GM12872 (cell line): ENCODE measurements at regions not wholly inside any gene's neighbourhood (a gene's known extent, or its start where the extent isn't known, plus 50 kb on each side); places are given as distances from the start of the nearest gene placed in this dataset.

Experiments used
- CTCF ChIP-seq: IDR thresholded peaks from 3 replicates; pipeline ENCODE4 v1.5.1; 2011; ENCODE audit warnings: low read depth, mild to moderate bottlenecking, low read length, moderate library complexity; ENCODE audit not compliant: insufficient read depth

DNA sequence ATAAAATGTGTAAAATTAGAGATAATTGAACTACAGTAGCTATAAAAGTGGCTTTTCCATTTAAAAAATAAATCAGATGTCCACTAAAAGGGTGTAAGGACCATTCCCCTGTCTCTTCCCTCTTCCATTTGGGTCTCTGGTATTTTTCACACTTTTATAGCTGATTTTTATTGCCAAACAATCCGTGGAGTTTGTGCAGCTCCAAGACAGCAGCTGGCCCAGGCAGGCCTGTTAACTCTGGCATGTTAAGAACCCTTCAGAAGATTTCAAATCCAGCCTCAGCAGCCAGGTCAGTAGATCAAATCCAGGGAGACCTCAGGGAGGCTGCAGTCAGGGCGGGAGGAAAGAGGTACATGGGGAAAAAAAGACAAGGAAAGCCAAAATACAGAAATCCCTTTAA lies 827.1 kb upstream of the FANCL start:
- no peak for TF ChIP-seq CTCF

DNA sequence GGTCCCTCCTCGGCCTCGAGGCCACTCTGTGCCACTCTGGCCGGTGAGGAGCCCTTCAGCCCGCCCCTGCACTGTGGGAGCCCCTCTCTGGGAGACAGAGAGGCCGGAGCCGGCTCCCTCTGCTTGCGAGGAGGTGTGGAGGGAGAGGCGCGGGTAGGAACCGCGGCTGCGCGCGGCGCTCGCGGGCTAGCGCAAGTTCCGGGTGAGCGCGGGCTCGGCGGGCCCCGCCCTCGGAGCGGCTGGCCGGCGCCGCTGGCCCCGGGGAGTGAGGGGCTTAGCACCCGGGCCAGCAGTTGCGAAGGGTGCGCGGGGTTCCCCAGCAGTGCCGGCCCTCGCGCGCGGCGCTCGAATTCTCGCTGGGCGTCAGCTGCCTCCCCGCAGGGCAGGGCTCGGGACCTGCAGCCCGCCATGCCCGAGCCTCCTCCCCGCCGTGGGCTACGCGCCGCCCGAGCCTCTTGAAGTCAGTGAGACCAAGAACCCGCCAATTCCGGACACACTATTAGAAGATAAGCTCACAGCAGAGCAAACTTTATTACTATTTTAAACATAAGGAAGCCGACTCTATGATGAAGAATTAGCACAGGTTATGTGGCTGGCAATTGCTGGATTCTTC lies 825.8 kb upstream of the FANCL start:
- TF ChIP-seq CTCF, result no peak

DNA sequence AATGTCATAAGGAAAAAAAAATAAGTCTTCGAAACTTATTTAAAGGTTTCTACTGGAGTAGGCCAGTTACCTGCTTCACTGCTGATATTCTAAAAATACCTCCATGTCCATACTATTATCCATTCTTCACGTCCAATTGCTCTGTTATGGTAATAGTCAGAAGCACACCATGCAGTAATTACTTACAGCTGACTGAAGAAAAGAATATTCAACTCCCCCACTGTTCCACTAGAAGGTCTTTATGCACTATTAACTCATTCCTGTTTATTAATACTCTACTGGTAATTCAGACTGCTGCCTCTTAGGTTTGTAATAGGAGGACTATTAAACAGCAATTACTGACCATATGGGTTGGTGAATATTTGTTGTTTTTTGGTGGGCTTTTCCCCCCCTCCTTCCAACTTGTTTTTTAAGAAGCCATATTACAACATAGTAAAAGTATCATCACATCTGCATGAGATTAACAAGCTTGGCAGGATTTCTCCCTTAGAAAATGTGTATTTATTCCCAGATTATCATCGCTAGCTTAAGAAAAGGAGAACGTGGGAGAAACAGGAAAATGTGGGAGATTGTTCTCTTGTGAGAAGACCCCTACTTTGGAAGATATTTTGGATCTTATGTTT lies 806.4 kb upstream of the FANCL start:
- no peak for TF ChIP-seq CTCF

DNA sequence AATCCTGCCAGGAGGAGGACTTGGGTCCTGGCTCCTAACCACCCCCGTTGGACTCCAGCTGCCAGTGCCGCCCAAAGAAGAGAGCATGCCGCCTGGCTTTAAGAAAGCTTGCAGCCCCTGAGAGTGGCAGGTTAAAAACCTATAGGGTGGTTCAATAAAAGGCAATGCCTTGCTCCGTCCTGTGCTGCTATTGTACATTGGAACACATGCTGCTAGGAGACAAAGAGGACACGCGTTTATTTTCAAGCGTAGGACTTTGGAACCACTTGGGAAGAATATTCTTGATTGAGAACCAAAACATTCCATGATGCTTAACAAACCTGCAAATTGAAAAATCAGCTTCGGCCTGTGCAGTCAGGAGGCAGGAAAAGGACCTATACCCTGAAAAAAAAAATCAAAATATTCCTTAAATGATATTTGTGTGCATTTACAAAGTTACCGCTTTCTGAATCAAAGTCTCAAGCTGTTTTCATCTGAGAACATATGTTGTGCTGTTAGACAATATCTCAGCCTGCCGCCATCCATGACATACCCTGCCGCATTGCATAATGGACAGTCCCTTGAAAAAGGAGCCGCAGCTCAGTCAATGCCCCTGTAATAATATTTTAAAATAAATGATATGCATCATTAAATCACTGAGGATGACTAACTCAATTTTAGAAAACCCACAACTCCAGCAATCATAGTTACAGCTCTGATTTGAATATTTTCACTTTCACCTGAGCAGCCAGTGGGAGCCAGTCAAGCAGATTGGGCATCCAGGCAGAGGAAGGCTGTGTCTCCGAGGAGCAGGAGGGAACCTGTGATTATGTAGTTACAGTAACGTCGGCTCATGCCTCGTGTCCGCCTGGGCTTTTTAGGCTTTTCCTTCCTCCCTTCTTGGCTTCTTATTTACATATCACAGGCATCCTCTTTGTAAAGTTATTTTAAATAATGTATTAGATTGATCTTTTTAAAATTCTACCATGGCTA lies 805.6 kb upstream of the FANCL start:
- TF ChIP-seq CTCF, result no peak

DNA sequence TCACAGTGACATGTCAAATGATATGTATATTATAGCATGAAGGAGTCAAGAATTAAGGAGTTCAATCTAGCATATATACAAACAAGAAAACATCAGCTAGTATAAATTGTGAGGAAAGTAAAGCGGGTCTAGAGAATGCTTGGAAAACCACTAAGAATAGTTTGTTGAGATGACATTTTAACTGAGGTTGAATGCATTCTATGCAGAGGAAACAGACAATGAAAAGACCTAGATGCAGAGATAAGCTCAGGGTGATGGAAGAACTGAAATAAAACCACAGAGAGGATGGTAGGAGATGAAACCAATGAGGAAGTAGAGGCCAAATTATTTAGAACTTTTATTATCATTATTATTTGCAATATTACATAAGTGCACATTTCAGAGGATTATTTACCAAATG lies 803.6 kb upstream of the FANCL start:
- TF ChIP-seq CTCF, result no peak

DNA sequence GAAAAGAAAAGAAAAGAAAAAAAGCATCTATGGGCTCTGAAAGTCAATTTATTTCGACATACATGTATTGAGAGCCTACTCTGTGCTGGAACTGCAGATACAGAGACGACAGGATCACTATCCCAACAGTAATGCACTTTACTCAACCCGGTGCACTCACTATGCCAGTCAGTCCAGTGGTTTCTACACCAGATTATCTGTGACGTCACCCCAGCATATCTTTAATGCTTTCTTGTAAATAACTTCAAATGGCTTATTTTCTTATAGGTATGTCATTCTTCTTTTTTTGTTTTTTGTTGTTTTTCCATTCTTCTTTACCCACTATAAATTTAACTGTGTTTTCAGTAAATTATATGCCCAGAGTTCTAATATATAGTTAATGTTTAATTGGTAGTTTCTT lies 800.0 kb upstream of the FANCL start:
- TF ChIP-seq CTCF, result no peak

GRCh38 chr2:59034837-59035236 lies 793.7 kb upstream of the FANCL start:
- no peak for TF ChIP-seq CTCF
